Osteoblast (primary cell): ENCODE measurements at regions not wholly inside any gene's neighbourhood (a gene's known extent, or its start where the extent isn't known, plus 50 kb on each side); places are given as distances from the start of the nearest gene placed in this dataset.

Experiments used
- DNase-seq: peaks from one replicate; pipeline ENCODE4 v3.0.0; 2011; ENCODE audit warnings: low spot score, mixed read lengths; ENCODE audit not compliant: insufficient read length; ENCODE audit errors: missing footprints
- H2AFZ ChIP-seq: 2 replicates; pipeline ENCODE4 v1.6.0; 2011; ENCODE audit warnings: mild to moderate bottlenecking, low read length
- H3K27ac ChIP-seq: 2 replicates; pipeline ENCODE4 v1.5.1; 2011; ENCODE audit warnings: mild to moderate bottlenecking, low read depth, low read length, moderate library complexity
- H3K27me3 ChIP-seq: 2 replicates; pipeline ENCODE4 v1.6.0; 2012; ENCODE audit warnings: mild to moderate bottlenecking, control low read depth, inconsistent platforms, low read length, moderate library complexity; ENCODE audit not compliant: insufficient read depth
- H3K36me3 ChIP-seq: 2 replicates; pipeline ENCODE4 v1.5.1; 2011; ENCODE audit warnings: mild to moderate bottlenecking, low read length, control low read depth, moderate library complexity; ENCODE audit not compliant: insufficient read depth
- H3K4me1 ChIP-seq: 2 replicates; pipeline ENCODE4 v1.5.1; 2011; ENCODE audit warnings: mild to moderate bottlenecking, low read length, control low read depth, moderate library complexity; ENCODE audit not compliant: insufficient read depth
- H3K4me2 ChIP-seq: 2 replicates; pipeline ENCODE4 v1.6.0; 2011; ENCODE audit warnings: mild to moderate bottlenecking, low read length; ENCODE audit not compliant: insufficient read depth
- H3K4me3 ChIP-seq: fragments of 200-600 bp; sonication (generic); 3 replicates; pipeline ENCODE4 v1.5.1; 2012; ENCODE audit warnings: mild to moderate bottlenecking, low read length, inconsistent platforms; ENCODE audit not compliant: insufficient read depth
- H3K79me2 ChIP-seq: 2 replicates; pipeline ENCODE4 v1.6.0; 2012; ENCODE audit warnings: mild to moderate bottlenecking, low read length, control low read depth, inconsistent platforms; ENCODE audit not compliant: insufficient read depth
- H3K9me3 ChIP-seq: 2 replicates; pipeline ENCODE4 v1.5.1; 2011; ENCODE audit warnings: low read depth, low read length, control low read depth
- H4K20me1 ChIP-seq: 2 replicates; pipeline ENCODE4 v1.6.0; 2012; ENCODE audit warnings: mild to moderate bottlenecking, low read length, control low read depth; ENCODE audit not compliant: insufficient read depth
- CTCF ChIP-seq: IDR thresholded peaks from 2 replicates; pipeline ENCODE4 v1.5.1; 2011; ENCODE audit warnings: mild to moderate bottlenecking, low read depth, low read length, moderate library complexity; ENCODE audit errors: extremely low read depth

- Histone ChIP-seq H2AFZ (no peak overlapping the region), H3K79me2 (no peaks in the 10 kb centered on the region), H3K9me3 (no peaks in the 10 kb centered on the region), H3K4me1 (no peaks in the 10 kb centered on the region), H4K20me1 (no peaks in the 10 kb centered on the region), H3K27me3 (no peaks in the 10 kb centered on the region), H3K4me2 (no peak overlapping the region), H3K4me3 (no peak overlapping the region), H3K36me3 (no peaks in the 10 kb centered on the region), H3K27ac (no peak overlapping the region)
- no peak for DNase-seq
- no peak for TF ChIP-seq CTCF
Observed at GRCh38 chr2:106293271-106293783, 99.2 kb upstream of the UXS1 start.

- Histone ChIP-seq H3K27me3 (no peaks in the 10 kb centered on the region), H3K9me3 (no peaks in the 10 kb centered on the region), H2AFZ (no peak overlapping the region), H3K36me3 (no peaks in the 10 kb centered on the region), H3K27ac (no peak overlapping the region), H3K4me2 (no peak overlapping the region), H3K79me2 (no peaks in the 10 kb centered on the region), H3K4me3 (no peak overlapping the region), H3K4me1 (no peaks in the 10 kb centered on the region), H4K20me1 (no peaks in the 10 kb centered on the region)
- DNase-seq: no peak
- TF ChIP-seq CTCF: no peak
Observed at GRCh38 chr2:106292627-106293026, 98.5 kb upstream of the UXS1 start.

- Histone ChIP-seq H4K20me1 (no peaks in the 10 kb centered on the region), H3K9me3 (no peaks in the 10 kb centered on the region), H3K4me1 (no peaks in the 10 kb centered on the region), H3K4me2 (no peak overlapping the region), H2AFZ (no peak overlapping the region), H3K27me3 (no peaks in the 10 kb centered on the region), H3K79me2 (no peaks in the 10 kb centered on the region), H3K36me3 (no peaks in the 10 kb centered on the region), H3K27ac (no peak overlapping the region), H3K4me3 (no peak overlapping the region)
- DNase-seq: no peak
- no peak for TF ChIP-seq CTCF
Observed at GRCh38 chr2:106288873-106289272, 94.8 kb upstream of the UXS1 start.

- no peak overlapping the region for H2AFZ ChIP-seq
- no peaks in the 10 kb centered on the region for H3K36me3 ChIP-seq
- H3K4me2 ChIP-seq: no peak overlapping the region
- H3K79me2 ChIP-seq: no peaks in the 10 kb centered on the region
- H3K27ac ChIP-seq: no peak overlapping the region
- H3K4me1 ChIP-seq: no peaks in the 10 kb centered on the region
- no peak for TF ChIP-seq CTCF
- H3K4me3 ChIP-seq: no peak overlapping the region
- no peaks in the 10 kb centered on the region for H3K27me3 ChIP-seq
- DNase-seq: no peak
- no peaks in the 10 kb centered on the region for H4K20me1 ChIP-seq
- no peaks in the 10 kb centered on the region for H3K9me3 ChIP-seq
Observed at GRCh38 chr2:106285237-106285829, 91.2 kb upstream of the UXS1 start.
